ENCODE measurements at regions not wholly inside any gene's neighbourhood (a gene's known extent, or its start where the extent isn't known, plus 50 kb on each side); places are given as distances from the start of the nearest gene placed in this dataset.

DNA sequence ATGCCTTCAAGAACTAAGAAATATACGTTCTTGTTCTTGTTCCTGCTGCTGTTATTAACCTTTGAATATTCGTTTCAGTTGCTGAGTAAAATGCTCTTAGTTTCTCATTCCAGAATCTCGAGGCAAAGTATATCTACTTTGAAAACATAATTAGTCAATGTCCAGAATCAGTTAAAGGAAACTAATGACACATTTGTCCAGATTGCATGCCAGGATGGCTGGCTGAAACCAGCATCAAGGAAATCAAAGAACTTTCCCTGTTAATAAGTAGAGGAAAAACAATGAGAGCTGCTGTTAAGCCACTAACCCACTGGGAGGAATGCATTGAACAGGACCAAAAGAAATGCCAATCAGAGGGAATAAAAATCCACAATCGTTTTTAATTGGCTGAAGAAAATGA lies 196.9 kb downstream of the ALDH8A1 start:
- no peak overlapping the region for H3K27ac ChIP-seq
- 0 out of 3 replicates have a peak, but pooled peaks cover 4% of the 10 kb centered on the region for H3K4me1 ChIP-seq
- no peaks in the 10 kb centered on the region for H3K9me3 ChIP-seq
- ChIA-PET CTCF (no interaction called here), POLR2A (no interaction called here)
- no peak overlapping the region for H3K4me2 ChIP-seq
- TF ChIP-seq MYC (IDR thresholded peaks at IDR 0.05; ENCODE audit: borderline replicate concordance, low read length) (no peak), EP300 (IDR thresholded peaks at IDR 0.05) (no peak), FOXS1 (CRISPR knock-in tag; IDR thresholded peaks at IDR 0.05) (no peak), SREBF2 (IDR thresholded peaks at IDR 0.05) (no peak), GATA3 (IDR thresholded peaks at IDR 0.05; ENCODE audit: borderline replicate concordance) (no peak), NPAS2 (CRISPR knock-in tag; IDR thresholded peaks at IDR 0.05; ENCODE audit: borderline replicate concordance) (no peak), EHMT2 (IDR thresholded peaks at IDR 0.05; ENCODE audit: low read depth) (no peak), CBX8 (IDR thresholded peaks at IDR 0.05) (no peak), CEBPB (IDR thresholded peaks at IDR 0.05) (no peak), ZSCAN20 (CRISPR knock-in tag; IDR thresholded peaks at IDR 0.05) (no peak), PHF8 (IDR thresholded peaks at IDR 0.05; ENCODE audit: borderline replicate concordance, low read depth) (no peak), MAFK (IDR thresholded peaks at IDR 0.05; ENCODE audit: partially characterized antibody) (no peak), ELK1 (IDR thresholded peaks at IDR 0.05; ENCODE audit: low read depth, low read length) (no peak), SMC3 (IDR thresholded peaks at IDR 0.05) (no peak)
- TF ChIP-seq, protein P1, sequence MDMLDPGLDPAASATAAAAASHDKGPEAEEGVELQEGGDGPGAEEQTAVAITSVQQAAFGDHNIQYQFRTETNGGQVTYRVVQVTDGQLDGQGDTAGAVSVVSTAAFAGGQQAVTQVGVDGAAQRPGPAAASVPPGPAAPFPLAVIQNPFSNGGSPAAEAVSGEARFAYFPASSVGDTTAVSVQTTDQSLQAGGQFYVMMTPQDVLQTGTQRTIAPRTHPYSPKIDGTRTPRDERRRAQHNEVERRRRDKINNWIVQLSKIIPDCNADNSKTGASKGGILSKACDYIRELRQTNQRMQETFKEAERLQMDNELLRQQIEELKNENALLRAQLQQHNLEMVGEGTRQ (IDR thresholded peaks at IDR 0.05) = no peak
- WGBS (ENCODE audit: missing lambda C conversion rate) = 25% methylated on average over 4 of the region's 4 CpGs
- DNase-seq (ENCODE audit: low read depth in 1 of 2, low spot score in 1 of 2) = no peak
- no peak overlapping the region for H3K4me3 ChIP-seq
- no peak for FAIRE-seq
- no peak for ATAC-seq

DNA sequence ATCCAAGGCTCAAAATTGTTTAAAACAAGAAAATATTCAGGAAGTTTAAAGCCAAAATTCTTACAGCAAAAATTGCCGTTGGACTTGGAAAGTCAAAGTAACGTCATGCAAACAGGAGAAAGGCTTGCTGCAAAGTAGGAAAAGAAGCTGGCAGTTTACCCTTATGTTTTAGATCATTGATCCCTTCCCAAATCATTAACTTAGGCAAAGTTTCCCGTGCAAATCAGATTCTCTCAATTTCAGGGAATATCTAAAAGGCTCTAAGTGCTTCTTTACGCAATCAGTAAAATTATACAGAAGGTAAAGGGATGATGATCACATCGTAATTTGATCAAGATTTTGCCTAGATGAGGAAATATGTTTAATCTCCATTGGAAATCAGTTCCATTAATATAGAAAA lies 197.5 kb downstream of the ALDH8A1 start:
- DNase-seq (ENCODE audit: low read depth in 1 of 2, low spot score in 1 of 2) (no peak), ATAC-seq (no peak), FAIRE-seq (no peak)
- Histone ChIP-seq H3K27ac (no peak overlapping the region), H3K4me1 (no peaks in the 10 kb centered on the region), H3K9me3 (no peaks in the 10 kb centered on the region), H3K4me2 (no peak overlapping the region), H3K4me3 (no peak overlapping the region)
- ChIA-PET CTCF (no interaction called here), POLR2A (no interaction called here)
- WGBS (ENCODE audit: missing lambda C conversion rate) = 69% methylated on average over 5 of the region's 5 CpGs
- TF ChIP-seq NPAS2 (CRISPR knock-in tag; IDR thresholded peaks at IDR 0.05; ENCODE audit: borderline replicate concordance) = no peak
- no peak for TF ChIP-seq SREBF2 (IDR thresholded peaks at IDR 0.05)
- no peak for TF ChIP-seq FOXS1 (CRISPR knock-in tag; IDR thresholded peaks at IDR 0.05)
- TF ChIP-seq RNF2 (IDR thresholded peaks at IDR 0.05; ENCODE audit: borderline replicate concordance, low read depth) = no peak
- TF ChIP-seq CTCF (IDR thresholded peaks at IDR 0.05) = no peak
- TF ChIP-seq MAFK (IDR thresholded peaks at IDR 0.05; ENCODE audit: partially characterized antibody) = no peak
- TF ChIP-seq EHMT2 (IDR thresholded peaks at IDR 0.05; ENCODE audit: low read depth) = no peak
- TF ChIP-seq KDM1A (IDR thresholded peaks at IDR 0.05; ENCODE audit: low read depth) = no peak
- no peak for TF ChIP-seq CEBPB (IDR thresholded peaks at IDR 0.05)
- TF ChIP-seq, protein P1 (IDR thresholded peaks at IDR 0.05) = no peak
- no peak for TF ChIP-seq HEYL (CRISPR knock-in tag; IDR thresholded peaks at IDR 0.05)
- TF ChIP-seq SMC3 (IDR thresholded peaks at IDR 0.05) = no peak
- TF ChIP-seq POLR2AphosphoS2 (conservative IDR thresholded peaks at IDR 0.05; ENCODE audit: low read length) = no peak
- TF ChIP-seq TFCP2L1 (CRISPR knock-in tag; IDR thresholded peaks at IDR 0.05) = no peak
- no peak for TF ChIP-seq KDM5A (IDR thresholded peaks at IDR 0.05)
- TF ChIP-seq ATOH8 (CRISPR knock-in tag; IDR thresholded peaks at IDR 0.05; ENCODE audit: low read depth) = no peak
- TF ChIP-seq CHD4 (IDR thresholded peaks at IDR 0.05; ENCODE audit: borderline replicate concordance) = no peak
- no peak for TF ChIP-seq HOXB13 (CRISPR knock-in tag; IDR thresholded peaks at IDR 0.05; ENCODE audit: low read depth)
- no peak for TF ChIP-seq POLR2A (IDR thresholded peaks at IDR 0.05; ENCODE audit: low read length)
- TF ChIP-seq NFE2L2 (conservative IDR thresholded peaks at IDR 0.05; ENCODE audit: low read length) = no peak
